Inflammatory macrophage treated with lipopolysaccharide for 4 hours (primary cell): ENCODE measurements at regions not wholly inside any gene's neighbourhood (a gene's known extent, or its start where the extent isn't known, plus 50 kb on each side); places are given as distances from the start of the nearest gene placed in this dataset.
"Not testable (repeated sequence)": the region's sequence is repeated elsewhere in the genome, so short reads cannot be mapped to it uniquely, and the experiment has no call there.

Experiments used
- DNase-seq: peaks from one replicate; pipeline ENCODE4 v3.0.0-alpha.2; 2020

GRCh38 chrX:3896755-3897154, 183.3 kb upstream of the PRKX start:
- not testable (repeated sequence) for DNase-seq

DNA sequence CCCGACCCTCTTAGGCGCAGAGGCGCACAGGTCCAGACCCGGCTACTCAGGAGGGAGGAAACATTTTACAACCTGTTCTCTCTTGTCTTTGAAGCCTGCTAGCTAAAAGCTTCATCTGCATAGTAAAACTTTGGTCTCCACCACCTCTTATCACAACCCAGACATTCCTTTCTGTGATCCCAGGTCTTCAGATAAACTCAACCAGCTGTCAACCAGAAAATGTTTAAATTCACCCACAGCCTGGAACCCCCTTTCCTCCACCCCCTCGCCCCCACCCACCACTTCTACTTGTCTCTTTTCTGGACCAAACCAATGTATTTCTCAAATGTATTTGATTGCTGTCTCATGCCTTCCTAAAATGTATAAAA, 169.1 kb upstream of the PRKX start:
- not testable (repeated sequence) for DNase-seq

DNA sequence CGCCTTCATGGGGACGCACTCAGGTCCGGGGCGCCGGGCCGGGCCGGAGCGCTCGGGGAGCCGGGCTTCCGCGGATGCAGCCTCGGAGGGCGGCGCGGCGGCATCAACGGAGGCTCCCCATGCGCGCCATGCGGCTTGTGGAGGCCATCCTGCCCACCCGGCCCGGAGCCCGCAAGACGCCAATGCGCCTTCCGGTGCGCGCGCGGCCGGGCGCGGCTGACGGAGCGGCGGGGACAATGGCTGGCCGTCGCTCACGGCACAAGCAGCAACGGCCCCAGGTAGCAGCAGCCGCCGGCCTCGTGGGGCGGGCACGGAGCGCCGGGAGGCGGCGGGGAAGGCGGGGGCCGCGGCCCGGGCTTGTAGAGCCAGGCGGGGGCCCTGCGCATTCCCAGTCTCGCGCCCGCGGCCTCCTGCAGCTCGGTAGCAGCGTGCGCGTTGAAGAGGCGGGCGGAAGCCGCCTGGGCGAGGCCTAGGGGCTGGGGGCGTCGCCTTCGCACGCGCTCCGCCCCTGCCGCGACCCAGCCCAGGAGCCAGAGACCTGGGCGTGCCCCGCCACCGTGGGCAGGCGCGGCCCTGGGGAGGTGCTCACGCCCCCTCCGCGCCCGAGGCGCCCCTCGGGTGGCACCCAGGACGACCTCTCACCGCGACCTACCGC, 168.6 kb upstream of the PRKX start:
- DNase-seq, result not testable (repeated sequence)

- not testable (repeated sequence) for DNase-seq
These were observed 167.9 kb upstream of the PRKX start for GRCh38 chrX:3881255-3881895.

- DNase-seq, result not testable (repeated sequence)
These were observed 162.9 kb upstream of the PRKX start for GRCh38 chrX:3876393-3876792.

DNA sequence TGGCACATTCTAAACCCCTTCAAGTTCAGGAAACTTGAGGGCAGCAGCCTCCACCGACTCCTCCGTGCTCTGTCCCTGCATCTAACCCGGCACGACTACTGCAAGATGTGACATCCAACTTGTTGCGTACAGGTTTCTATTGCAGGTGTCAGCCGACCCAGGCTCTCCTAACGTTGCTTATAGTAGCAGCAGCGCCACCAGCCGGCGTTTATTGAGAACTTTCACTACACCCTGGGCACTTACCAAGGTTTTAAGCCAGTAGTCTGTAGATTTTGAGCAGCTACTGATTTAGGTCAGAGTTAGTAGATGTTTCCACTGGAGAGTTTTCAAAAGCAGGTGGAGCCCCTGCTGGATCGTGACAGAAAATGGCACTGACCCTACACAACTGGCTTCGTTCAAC, 162.2 kb upstream of the PRKX start:
- DNase-seq, result not testable (repeated sequence)

- not testable (repeated sequence) for DNase-seq
These were observed 158.9 kb upstream of the PRKX start for GRCh38 chrX:3872226-3872879.

DNA sequence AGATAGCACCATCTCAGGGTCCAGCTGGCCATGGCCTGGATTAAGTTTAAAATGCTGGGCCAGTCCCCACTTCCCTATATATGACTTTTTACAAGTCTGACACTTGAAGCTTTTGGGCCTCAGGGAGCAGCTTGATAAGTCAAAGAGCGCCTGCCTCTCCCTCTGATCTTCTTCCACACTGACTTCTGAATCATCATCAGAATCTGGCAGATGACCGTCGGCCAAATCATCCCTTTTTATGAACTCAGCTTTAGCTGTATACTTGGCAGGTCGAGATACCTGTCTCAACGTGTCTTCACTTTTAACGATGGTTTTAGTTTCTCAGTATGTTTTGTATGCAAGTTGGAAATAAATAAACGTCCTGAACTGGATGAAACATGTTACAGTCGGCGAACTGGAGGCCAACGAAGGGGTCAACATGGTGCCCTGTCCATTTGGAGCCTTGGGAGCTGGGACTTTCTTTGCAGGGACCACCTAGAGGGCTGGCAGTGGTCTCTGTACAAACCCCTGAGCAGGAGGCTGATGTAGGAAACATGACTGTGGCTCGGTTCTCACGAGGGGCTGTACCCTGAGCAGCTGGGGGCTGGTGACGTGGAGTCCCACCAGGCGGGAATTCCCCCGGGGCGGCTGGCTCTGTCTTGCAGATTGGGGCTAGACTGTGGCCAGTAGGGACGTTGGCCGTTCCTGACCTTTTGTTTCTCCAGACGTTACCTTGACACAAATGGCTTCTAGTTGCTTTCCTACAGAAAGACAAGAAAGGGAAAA, 153.8 kb upstream of the PRKX start:
- DNase-seq, result not testable (repeated sequence)

DNA sequence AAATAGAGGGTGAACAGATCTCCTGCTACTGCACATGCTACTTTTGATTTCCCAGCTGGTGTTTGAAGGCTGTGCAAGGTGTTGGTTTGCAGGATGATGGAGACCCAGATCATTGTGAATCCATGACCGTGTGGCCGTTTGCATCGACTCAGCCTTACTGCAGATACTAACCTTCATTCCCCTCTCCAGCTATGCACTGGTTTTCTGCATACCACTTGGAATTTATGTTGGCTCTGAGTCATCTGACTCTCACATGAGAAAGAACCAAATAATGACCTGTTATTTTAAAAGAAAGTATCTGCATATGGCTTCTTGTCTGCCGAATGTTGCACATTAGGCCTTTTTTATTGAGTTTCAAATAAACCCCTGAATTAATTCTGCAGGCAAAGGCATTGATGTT, 144.9 kb upstream of the PRKX start:
- DNase-seq, result not testable (repeated sequence)

- DNase-seq, result not testable (repeated sequence)
These were observed 130.2 kb upstream of the PRKX start for GRCh38 chrX:3843522-3844145.

DNA sequence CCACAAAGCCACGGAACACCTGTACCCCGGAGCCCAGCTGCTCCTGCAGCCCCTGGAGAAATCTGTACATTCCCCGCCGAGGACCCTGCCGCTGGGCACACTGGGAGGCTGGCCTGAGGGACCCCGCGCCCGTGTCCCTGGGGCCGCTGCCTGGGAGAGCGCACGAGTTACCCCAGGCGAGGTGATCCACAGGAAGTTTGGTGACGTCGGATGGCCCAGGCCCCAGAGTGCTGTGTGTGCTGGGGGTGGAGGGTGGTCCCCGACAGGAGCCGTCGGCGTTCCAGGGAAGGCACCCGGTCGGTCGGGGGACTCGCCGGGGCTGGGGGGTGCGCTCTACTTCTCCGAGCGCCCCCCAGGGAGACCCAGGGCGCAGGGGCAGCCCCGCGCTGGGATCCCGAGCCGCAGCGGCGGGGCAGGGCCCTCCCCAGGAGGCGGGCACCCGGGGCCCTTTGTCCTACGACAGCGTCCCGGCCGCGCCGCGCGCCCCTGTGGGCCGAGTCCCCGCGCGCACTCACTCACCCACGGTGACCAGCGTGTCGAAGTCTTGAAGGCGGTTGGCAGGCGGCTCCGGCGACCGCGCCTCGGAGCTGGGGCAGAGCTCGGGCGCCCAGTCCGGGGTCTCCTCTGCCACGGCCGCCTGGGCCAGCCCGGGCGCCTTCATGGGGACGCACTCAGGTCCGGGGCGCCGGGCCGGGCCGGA, 129.5 kb upstream of the PRKX start:
- DNase-seq, result not testable (repeated sequence)

DNA sequence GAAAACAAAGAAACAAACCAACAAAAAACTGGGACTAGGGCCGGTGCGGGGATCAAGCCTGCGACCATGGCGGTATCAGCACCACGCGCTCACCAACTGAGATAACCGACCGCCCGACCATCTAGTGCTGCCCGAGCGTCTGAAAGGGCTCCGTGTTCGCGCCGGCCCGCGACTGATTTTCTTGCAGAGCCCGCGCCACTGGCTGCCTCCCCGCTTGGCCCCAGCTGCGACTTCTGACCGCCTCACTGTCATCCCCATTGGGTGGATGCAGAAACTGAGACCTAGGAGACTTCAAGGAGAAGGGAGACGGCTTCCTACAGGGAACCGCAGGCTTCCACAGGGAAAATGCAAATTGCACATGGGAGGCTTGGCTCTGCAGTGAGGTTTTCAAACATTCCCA, 125.3 kb upstream of the PRKX start:
- DNase-seq, result not testable (repeated sequence)

GRCh38 chrX:3837958-3838643, 124.7 kb upstream of the PRKX start:
- DNase-seq, result not testable (repeated sequence)

- not testable (repeated sequence) for DNase-seq
These were observed 123.8 kb upstream of the PRKX start for GRCh38 chrX:3837211-3837610.

DNA sequence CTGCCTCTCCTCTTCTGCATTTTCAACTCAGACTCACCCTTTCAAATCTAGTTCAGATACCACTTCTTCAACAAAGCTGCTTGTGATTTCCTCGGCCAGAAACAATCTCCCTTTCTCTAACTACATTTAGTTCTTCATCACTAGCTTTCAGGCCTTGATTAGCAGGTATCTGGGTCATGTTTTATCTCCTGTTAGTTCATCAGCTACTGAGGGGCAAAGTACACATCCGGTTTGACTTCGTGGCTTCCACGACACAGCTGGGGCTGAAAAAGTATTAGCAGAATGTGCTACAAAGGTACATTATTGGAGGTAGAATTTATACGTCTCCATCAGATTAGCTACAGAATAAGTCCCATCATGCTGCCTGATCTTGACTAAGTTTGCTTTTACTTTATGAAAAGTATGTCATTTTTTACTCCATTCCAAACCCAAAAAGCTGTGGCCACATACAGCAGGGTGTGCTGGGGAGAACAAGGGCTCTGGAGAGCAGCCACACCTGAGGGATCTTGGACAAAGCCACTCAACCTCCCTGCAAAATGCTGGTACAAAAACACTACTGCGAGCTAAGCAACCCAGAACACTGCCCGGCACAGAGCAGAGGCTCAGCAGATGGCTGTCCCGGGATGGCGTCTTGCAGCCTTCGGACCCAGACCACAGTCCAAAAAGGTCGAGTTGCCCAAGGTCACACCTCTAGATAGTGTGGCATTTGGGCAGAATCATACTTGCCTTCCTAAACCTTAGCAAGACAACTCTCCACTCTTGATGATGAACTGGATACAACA, 120.5 kb upstream of the PRKX start:
- DNase-seq, result not testable (repeated sequence)

DNA sequence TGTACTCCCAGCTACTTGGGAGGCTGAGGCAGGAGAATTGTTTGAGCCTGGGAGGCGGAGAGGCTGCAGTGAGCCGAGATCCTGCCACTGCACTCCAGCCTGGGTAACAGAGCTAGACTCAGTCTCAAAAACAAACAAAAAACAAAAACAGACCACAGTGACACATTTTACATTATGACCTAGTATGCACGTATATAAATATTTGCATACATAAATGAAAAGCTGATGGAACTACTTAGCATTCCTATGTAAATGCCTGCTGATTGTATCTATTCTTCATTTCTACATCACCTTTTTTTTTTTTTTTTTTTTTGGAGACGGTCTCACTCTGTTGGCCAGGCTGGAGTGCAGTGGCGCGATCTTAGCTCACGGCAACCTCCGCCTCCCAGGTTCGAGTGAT, 116.6 kb upstream of the PRKX start:
- not testable (repeated sequence) for DNase-seq

DNA sequence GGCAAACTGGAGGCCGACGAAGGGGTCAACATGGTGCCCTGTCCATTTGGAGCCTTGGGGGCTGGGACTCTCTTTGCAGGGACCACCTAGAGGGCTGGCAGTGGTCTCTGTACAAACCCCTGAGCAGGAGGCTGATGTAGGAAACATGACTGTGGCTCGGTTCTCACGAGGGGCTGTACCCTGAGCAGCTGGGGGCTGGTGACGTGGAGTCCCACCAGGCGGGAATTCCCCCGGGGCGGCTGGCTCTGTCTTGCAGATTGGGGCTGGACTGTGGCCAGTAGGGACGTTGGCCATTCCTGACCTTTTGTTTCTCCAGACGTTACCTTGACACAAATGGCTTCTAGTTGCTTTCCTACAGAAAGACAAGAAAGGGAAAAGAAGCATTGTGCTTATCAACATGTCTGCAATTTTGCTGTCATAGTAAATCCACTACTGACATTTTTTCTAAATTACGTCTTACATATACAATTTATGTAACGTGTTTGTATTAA, 115.6 kb upstream of the PRKX start:
- DNase-seq, result not testable (repeated sequence)

GRCh38 chrX:3828378-3829040, 115.1 kb upstream of the PRKX start:
- DNase-seq, result not testable (repeated sequence)

GRCh38 chrX:3824008-3824407, 110.6 kb upstream of the PRKX start:
- DNase-seq, result not testable (repeated sequence)

GRCh38 chrX:3820167-3820566, 106.7 kb upstream of the PRKX start:
- DNase-seq, result no peak
